NCI-H524 (cell line): ENCODE measurements at regions not wholly inside any gene's neighbourhood (a gene's known extent, or its start where the extent isn't known, plus 50 kb on each side); places are given as distances from the start of the nearest gene placed in this dataset.
"Not testable (repeated sequence)": the region's sequence is repeated elsewhere in the genome, so short reads cannot be mapped to it uniquely, and the experiment has no call there.

Experiments used
- DNase-seq, 2 experiments: peaks; one replicate each; lab custom pipeline; 2025; lab: John Stamatoyannopoulos, UW

DNA sequence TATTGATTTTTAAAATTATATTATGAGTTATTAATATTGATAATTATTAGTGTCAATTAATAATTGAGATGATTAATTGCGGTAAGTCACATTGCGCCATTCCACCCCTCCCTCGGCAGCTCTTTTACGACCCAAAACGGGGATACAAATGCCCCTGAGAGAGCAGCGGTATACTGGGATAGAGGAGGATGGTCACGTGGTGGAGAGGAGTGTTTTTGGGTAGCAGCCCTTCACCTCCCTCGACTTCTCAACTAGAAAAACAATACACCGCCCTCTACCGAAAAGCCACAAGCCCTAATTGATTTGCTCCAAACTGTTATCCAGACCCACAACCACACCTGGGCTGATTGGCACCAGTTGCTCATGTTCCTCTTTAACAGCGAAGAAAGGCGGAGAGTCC is 71.0 kb downstream of the DAPL1 start:
- not testable (repeated sequence) for DNase-seq

DNA sequence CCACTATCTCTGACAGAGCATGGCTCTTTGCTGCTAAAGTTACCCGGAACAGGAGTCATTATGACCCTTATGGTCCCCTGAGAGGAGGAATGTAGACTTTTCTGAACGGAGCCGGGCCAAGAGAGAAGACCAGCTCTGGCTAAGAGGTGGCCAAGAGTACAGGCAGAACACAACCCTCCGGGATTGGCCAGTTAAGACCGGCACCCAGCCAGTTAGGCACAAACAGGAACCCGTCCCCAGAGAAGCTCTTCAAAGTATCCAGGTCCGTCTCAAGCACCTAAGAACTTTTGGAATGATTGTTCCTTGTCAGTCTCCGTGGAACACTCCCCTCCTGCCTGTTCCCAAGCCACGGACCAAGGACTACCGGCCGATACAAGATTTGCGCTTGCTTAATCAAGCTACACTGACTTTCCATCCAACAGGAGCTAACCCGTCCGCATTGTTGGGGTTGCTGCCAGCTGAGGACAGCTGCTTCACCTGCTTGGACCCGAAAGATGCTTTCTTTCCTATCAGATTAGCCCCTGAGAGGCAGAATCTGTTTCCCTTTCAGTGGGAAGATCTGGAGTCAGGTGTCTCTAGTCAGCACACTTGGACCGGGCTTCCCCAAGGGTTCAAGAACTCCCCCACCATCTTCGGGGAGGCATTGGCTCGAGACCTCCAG is 72.5 kb downstream of the DAPL1 start:
- not testable (repeated sequence) for DNase-seq

DNA sequence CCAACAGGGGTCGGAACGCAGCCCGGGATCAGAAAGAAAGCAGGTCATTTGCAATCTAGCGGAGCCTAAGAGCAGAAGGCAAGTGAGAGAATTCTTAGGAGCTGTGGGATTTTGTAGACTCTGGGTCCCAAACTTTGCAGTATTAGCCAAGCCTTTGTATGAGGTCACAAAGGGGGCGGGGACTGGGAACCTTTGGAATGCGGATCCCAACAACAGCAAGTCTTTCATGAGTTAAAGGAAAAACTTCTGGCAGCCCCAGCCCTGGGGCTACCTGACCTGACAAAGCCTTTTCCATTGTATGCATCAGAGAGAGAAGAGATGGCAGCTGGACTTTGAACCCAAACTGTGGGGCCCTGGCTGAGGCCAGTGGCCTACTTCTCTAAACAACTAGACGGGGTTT is 73.3 kb downstream of the DAPL1 start:
- not testable (repeated sequence) for DNase-seq

DNA sequence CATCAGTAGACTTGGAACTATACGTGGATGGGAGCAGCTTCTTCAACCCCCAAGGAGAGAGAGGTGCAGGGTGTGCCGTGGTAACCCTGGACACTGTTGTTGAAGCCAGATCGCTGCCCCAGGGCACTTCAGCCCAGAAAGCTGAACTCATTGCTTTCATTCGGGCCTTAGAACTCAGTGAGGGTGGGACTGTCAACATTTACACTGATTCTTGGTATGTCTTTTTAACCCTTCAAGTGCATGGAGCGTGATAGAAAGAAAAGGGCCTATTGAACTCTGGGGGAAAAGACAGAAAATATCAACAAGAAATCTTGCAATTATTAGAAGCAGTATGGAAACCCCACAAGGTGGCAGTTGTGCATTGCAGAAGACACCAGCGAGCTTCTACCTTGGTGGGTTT is 74.0 kb downstream of the DAPL1 start:
- not testable (repeated sequence) for DNase-seq

DNA sequence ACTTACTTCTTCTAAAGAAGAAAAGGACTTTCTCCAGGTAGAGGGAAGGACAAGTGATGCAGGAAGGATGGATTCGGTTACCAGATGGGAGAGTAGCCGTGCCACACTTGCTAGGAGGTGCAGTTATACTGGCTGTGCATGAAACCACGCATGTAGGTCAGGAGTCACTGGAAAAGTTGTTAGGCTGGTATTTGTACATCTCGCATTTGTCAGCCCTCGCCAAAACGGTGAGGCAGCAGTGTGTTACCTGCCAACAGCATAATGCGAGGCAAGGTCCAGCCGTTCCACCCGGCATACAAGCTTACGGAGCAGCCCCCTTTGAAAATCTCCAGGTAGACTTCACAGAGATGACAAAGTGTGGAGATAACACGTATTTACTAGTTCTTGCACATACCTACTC is 74.5 kb downstream of the DAPL1 start:
- DNase-seq: not testable (repeated sequence)

DNA sequence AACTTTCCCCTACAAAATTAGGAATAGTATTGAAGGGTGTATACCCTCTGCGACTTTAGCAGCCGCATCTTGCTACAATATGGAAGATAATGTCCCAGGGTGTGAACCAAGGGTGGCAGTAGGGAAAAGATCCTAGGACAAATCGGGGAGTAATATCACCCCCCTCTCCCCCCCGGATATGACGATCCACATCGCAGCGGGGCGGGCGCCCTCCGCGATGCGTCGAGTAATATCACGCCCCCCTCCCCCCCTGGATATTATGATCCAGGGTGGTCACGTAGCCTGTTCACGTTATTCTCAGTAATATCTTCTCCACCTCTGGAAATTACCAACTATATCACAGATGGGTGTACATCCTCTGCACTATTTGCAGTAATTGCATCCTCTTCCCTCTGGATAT is 82.9 kb downstream of the DAPL1 start:
- no peak for DNase-seq

DNA sequence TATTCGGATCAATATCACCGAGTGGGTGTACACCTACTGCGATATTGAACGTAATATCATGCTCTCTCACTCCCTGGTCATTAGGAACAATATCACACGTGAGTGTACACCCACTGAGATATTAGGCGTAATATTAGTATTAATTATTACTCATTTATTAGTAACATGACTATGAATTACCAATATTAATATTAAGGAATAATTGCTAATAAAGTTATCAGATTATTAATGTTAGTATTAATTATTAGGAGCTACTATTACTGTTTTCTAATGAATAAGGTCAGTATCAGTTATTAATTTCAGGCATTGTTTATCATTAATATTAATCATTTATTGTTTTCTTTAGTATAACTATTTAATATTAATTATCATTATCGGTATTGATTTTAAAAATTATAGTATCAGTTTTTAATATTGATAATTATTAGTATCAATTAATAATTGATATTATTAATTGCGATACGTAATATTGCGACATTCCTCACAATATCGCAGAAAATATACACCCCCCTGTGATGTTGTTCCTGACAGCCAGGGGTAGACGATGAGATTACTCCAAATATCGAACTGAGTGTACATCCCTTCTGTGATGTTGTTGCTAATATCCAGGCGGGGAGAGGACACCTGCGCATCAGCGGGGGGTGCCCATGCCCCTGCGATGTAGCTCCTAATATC is 84.2 kb downstream of the DAPL1 start:
- no peak for DNase-seq

DNA sequence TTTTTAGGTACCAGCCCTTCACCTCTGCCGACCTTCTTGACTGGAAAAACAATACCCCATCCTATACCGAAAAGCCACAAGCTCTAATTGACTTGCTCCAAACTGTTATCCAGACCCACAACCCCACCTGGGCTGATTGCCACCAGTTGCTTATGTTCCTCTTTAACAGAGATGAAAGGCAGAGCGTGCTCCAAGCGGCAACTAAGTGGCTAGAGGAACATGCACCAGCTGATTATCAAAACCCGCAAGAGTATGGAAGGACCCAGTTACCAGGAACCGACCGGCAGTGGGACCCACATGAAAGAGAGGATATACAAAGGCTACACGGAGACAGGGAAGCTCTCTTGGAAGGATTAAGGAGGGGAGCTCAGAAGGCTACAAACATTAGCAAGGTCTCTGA is 86.1 kb upstream of the TANC1 start:
- DNase-seq: no peak

DNA sequence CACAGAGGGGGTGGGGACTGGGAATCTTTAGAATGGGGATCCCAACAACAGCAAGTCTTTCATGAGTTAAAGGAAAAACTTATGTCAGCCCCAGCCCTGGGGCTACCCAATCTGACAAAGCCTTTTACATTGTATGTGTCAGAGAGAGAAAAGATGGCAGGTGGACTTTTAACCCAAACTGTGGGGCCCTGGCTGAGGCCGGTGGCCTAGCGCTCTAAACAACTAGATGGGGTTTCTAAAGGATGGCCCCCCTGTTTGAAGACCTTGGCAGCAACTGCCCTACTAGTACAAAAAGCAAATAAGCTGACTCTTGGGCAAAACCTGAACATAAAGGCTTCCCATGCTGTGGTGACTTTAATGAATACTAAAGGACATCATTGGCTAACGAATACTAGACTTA is 83.9 kb upstream of the TANC1 start:
- DNase-seq: not testable (repeated sequence)

DNA sequence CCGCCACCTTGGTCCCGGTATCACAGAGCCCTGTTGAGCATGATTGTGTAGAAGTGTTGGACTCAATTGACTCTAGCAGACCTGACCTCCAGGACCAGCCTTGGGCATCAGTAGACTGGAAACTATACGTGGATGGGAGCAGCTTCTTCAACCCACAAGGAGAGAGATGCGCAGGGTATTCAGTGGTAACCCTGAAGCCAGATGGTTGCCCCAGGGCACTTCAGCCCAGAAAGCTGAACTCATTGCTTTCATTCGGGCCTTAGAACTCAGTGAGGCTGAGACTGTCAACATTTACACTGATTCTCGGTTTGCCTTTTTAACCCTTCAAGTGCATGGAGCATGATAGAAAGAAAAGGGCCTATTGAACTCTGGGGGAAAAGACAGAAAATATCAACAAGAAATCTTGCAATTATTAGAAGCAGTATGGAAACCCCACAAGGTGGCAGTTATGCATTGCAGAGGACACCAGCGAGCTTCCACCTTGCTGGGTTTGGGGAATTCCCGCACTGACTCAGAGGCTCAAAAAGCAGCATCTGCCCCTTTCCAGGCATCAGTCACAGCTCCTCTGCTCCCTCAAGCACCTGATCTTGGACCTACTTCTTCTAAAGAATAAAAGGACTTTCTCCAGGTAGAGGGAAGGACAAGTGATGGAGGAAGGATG is 83.3 kb upstream of the TANC1 start:
- not testable (repeated sequence) for DNase-seq

DNA sequence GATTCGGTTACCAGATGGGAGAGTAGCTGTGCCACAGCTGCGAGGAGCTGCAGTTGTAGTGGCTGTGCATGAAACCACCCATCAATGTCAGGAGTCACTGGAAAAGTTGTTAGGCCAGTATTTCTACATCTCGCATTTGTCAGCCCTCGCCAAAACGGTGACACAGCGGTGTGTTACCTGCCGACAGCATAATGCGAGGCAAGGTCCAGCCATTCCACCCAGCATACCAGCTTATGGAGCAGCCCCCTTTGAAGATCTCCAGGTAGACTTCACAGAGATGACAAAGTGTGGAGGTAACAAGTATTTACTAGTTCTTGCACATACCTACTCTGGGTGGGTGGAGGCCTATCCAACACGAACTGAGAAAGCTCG is 82.8 kb upstream of the TANC1 start:
- not testable (repeated sequence) for DNase-seq

DNA sequence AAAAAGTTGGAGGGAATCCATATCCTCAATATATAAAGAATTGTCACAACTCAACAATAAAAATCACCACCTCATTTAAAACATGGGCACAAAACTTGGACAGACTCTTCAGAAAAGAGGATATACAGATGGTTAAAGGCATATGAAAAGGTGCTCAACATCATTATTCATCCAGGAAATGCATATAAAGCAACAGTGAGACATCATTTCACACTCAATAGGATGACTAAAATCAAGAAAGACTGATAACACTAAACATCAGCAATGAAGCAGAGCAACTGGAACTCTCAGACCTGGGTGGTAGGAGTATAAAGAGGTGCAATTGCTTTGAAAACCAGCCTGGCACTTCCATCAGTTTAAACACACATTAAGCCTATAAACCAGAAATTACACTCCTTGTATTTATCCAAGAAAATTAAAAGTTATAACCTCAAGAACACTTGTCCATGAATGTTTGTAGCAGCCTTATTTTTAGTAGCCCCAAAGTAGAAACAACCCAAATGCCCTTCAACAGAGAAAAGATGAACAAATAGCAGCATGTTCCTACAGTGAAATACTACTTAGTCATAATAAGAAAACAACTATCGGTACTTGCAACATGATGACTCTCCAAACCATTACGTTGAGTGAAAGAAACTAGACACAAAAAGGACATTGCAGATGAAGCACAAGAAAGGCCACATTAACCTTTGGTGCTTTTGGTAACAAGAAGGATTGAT is 79.1 kb upstream of the TANC1 start:
- DNase-seq: no peak

DNA sequence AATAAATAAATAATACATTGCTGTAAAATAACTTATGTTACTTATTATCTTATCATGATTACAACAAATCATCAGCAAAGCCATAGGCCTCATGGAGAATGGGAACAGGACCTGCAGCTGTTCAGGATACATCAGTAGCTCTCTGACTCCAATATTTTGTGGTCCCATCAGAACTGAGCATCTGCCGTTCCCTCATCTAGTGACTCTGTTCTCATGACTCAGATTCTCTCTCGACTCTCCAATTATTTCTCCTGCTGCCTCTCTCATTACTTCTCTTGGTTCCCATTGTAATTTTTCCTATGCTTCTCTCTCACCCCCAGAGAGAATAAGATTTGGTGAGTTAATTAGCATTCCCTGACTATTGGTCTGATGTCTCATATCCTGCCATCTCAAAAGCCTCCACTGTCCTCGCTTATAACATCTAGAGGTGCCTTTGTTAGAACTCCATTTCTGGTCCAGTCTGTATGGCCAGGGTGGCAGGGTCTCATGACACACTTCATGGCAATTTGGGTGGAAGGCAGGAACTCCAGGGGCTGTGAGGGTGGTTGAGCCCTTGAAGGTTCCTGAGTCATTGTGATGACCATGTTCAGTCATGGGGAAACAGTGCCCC is 78.0 kb upstream of the TANC1 start:
- DNase-seq: no peak

DNA sequence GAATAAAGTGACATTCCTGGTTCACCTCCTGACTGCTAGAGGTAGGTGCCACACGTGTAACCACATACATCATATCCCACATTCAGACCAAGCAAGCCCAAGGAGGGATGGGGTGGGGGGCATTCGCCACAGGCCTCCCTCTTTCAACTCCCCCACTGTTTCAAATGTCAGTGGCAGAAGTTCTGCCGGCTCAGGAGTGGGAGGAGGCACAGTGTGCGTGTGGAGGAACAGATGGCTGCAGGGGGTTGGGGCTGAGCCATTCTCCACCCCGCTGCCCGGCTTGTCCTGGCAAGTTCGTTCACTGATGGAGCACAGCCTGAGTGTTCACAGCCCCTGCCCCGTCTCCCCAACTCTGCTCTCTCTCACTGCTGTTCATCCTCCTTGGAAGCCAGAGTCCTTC is 75.4 kb upstream of the TANC1 start:
- peak; percentile 75 to 88 for DNase-seq

DNA sequence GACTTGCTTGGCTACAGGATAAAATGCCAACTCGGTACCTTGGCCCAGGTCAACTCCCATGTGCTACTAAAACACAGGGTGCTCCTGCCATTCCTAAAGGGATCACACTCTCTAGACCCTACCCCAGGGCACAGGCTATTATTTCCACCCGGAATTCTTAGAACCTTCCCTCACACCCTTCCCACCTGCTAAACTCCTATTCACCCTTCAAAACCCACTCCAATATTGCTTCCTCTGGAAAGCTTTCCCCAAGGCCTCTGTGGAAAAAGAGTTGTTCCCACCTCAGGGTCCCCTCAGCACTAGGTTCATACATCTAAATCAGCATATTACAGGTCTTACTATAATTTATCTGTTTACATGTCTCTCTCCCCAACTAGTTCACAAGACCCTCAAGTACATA is 75.0 kb upstream of the TANC1 start:
- no peak for DNase-seq

DNA sequence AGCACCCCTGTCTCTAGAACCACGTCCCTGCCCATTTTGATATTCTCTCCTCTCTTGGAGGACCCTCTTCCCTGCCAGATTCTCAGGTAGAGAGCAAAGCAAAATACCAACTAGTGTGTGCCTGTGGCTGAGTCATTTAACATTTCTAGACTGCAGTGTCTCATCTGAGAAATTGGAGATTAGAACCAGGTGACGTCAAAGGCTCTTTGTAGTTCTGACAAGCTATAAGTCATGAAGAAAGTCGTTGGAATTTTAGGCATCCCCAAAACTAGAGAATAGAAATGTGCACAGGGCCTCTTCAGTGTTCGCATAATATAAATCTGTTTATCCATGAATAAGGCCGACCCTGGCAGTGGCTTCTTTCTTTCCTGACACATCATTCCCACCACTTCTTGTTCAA is 74.4 kb upstream of the TANC1 start:
- no peak for DNase-seq

DNA sequence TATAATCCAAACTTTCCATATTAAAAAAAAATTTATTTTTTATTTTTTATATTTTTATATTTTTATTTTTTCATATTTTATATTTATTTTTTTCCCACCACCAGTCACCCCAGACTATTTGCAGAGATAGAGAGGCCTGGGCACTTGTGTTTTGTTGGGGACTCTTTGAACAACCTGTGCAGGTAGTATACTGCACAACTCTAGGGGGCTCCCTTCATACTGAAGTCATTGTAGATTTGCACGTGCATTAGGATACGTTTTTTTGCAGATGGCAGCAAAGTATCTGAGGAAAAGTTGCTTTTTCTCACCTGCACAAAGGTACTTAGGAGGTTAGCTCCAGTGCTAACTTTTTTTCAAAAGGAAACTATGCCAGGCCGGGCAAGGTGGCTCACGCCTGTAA is 73.9 kb upstream of the TANC1 start:
- DNase-seq: no peak

DNA sequence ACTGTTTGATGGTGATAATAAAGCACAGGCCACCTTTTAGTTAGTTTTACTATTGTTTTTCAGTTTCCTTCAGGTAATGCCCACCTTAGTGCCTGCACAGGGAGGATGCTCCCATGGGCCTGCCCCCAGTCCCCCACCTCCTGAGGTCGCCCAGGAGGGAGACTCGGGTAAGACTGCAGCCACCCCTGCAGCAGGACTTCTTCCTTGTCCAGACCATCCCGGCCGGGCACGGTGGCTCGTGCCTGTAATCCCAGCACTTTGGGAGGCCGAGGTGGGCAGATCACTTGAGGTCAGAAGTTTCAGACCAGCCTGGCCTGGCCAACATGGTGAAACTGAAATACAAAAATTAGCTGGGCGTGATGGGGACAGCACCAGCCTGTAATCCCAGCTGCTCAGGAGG is 68.1 kb upstream of the TANC1 start:
- no peak for DNase-seq

DNA sequence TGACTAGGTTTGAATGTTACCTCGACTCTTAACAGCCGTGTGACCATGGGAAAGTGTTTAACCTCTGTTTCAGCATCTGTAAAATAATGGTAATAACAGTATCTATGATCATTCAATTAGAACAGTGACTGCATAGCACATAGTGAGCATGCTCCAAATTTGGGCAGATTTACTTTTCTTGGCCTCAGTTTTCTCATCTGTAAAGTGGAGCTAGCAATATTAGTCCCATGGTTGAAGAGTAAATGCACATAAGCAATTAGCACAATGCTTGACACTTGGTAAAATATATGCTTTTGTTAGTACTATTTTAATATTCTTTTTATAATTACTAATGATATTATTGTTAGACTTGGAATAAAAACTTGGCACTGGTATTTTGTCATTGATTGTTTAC is 66.4 kb upstream of the TANC1 start:
- no peak for DNase-seq

DNA sequence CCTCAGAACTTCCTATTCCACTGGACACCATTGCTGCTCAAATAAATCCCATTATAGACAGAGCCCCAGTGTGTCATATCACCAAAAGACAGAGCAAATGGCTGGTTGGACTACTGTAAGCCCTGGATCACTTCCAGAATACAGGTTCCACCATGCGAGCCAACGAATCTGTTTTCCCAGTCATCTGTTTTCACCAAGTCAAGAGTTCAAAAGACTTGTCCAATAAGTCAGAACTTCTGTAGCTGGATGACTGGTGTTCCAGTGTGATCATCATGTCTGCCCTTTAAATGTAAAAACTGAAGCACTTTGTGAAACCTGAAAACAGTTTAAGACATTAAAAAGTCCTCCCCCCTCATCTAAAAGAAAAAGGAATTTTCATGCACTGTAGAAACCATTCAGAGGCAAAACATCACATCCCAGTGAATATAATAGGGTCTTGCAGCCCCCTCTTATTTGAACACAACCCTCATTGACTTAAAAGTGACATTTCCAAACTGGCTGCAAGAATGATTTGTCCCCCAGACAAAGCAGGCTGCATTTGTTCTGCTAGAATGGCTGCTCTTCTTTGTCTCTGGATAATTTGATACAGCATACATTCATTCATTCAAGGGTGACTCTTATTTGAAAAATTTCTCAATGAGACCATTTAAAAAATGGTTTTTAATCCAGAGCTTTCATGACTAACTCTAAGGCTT is 64.6 kb upstream of the TANC1 start:
- DNase-seq: no peak

DNA sequence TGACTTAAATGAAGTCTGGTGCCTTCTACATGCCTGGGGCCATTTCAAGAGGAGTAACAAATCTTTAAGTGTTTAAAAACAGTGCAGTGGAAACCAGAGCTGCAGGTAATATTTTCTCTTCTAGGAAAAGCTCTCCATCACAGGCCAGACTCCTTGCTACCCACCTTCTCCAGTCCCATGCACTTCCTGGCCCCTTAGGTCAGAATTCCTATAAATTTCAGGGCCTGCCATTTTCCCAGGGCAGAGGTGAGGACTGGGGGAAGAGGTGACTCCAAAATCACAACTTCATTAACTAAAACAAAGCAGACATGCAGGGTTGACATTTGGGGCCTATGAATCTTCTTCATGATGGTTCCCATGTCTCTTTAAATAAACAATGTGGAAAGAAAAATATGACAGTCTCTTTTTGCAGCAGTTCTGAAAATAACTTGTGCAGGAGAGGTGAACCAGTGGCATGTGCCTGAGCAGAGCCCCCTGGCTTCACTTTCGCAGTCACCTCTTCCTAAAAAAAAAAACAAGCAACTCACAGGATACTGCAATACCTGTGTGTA is 63.7 kb upstream of the TANC1 start:
- no peak for DNase-seq

DNA sequence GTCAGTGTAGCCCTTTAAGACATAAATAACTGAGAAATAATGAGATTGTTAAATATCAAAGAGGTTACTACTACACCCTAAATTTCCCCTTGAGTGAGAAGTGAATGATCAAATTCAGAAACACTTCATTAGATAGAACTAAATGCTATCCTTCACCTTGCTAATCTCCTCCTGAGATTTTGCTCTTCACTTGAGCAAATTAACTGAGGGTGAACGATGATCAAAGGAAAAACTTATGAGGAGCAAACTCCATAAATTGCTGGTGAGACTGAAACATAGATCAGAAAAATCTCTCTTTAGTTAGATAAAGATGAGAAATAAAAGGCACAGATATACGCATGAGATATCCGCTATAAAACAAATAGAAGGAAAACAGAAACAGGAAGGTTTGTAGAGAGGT is 63.1 kb upstream of the TANC1 start:
- DNase-seq: no peak
